ENCODE measurements at regions not wholly inside any gene's neighbourhood (a gene's known extent, or its start where the extent isn't known, plus 50 kb on each side); places are given as distances from the start of the nearest gene placed in this dataset.
A peak's percentile ranks its signal among the peaks of the same experiment; 100 is the strongest.

GRCh38 chr7:46511442-46512215, 590.6 kb upstream of the IGFBP3 start:
- no peaks in the 10 kb centered on the region for H3K27me3 ChIP-seq (ENCODE audit: control insufficient read depth, insufficient read depth, low read length)
- no peak for DNase-seq (ENCODE audit: low read depth)
- TF ChIP-seq, protein P1, sequence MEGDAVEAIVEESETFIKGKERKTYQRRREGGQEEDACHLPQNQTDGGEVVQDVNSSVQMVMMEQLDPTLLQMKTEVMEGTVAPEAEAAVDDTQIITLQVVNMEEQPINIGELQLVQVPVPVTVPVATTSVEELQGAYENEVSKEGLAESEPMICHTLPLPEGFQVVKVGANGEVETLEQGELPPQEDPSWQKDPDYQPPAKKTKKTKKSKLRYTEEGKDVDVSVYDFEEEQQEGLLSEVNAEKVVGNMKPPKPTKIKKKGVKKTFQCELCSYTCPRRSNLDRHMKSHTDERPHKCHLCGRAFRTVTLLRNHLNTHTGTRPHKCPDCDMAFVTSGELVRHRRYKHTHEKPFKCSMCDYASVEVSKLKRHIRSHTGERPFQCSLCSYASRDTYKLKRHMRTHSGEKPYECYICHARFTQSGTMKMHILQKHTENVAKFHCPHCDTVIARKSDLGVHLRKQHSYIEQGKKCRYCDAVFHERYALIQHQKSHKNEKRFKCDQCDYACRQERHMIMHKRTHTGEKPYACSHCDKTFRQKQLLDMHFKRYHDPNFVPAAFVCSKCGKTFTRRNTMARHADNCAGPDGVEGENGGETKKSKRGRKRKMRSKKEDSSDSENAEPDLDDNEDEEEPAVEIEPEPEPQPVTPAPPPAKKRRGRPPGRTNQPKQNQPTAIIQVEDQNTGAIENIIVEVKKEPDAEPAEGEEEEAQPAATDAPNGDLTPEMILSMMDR (IDR thresholded peaks at IDR 0.05; ENCODE audit: insufficient read depth, low read depth, low read length) = no peak
- H3K36me3 ChIP-seq (ENCODE audit: control insufficient read depth, insufficient read depth, low read length) = no peaks in the 10 kb centered on the region
- CTCF ChIA-PET = interaction anchor here (1.6 kb wide), 1 partner anchor 16 kb away, joined by 4 read pairs; no protein-coding TSS in a partner anchor
- no peak overlapping the region for H3K4me3 ChIP-seq (ENCODE audit: low read depth, low read length)
- POLR2A ChIA-PET = no interaction called here

DNA sequence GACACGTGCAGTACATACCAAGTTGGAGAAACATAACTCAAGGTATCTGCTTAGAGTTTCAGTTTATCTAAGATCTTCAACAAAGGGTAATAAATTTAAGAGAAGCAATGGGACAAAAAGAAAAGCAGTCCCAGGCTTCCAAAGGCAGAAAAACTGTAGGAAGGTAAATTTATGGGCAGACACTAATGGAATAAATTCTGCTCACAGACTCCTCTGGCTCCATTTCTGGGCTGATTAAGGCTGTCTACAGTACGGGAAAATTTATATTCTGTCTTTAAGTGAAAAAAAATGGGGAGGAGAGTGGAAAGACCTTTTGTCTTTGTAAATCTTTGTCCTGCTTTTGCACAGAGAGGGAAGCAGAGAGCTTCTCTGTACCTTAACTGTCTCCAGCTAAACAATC, 587.5 kb upstream of the IGFBP3 start:
- no peak for DNase-seq (ENCODE audit: low read depth)
- no peak overlapping the region for H3K4me3 ChIP-seq (ENCODE audit: low read depth, low read length)
- ChIA-PET CTCF (interaction anchor here (0.6 to 0.8 kb wide), 2 partner anchors 39 to 226 kb away, joined by 3 to 4 read pairs; no protein-coding TSS in a partner anchor), POLR2A (no interaction called here)
- TF ChIP-seq, protein P1 (IDR thresholded peaks at IDR 0.05; ENCODE audit: insufficient read depth, low read depth, low read length) = no peak
- H3K36me3 ChIP-seq (ENCODE audit: control insufficient read depth, insufficient read depth, low read length) = no peaks in the 10 kb centered on the region
- no peaks in the 10 kb centered on the region for H3K27me3 ChIP-seq (ENCODE audit: control insufficient read depth, insufficient read depth, low read length)

GRCh38 chr7:46507560-46507959, 586.5 kb upstream of the IGFBP3 start:
- H3K36me3 ChIP-seq (ENCODE audit: control insufficient read depth, insufficient read depth, low read length) = no peaks in the 10 kb centered on the region
- DNase-seq (ENCODE audit: low read depth) = no peak
- TF ChIP-seq, protein P1 (IDR thresholded peaks at IDR 0.05; ENCODE audit: insufficient read depth, low read depth, low read length) = no peak
- ChIA-PET CTCF (no interaction called here), POLR2A (no interaction called here)
- H3K4me3 ChIP-seq (ENCODE audit: low read depth, low read length) = no peak overlapping the region
- no peaks in the 10 kb centered on the region for H3K27me3 ChIP-seq (ENCODE audit: control insufficient read depth, insufficient read depth, low read length)

DNA sequence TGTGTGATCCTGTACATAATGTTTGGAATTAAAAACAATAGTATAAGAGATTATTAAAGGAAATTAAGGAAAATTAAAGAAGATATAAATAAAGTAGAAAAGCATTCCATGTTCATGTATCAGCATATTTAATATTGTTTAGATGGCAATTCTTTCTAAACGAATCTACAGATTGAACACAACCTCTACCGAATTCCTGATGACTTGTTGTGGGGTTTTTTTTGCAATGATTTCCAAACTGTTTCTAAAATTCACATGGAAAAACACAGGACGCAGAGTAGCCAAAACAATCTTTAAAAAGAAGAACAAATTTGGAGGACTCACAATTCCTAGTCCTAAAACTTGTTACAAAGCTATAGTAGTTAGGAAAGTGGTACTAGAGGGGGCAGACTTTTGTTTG, 573.4 kb upstream of the IGFBP3 start:
- TF ChIP-seq, protein P1 (IDR thresholded peaks at IDR 0.05; ENCODE audit: insufficient read depth, low read depth, low read length) = no peak
- ChIA-PET CTCF (no interaction called here), POLR2A (no interaction called here)
- no peaks in the 10 kb centered on the region for H3K36me3 ChIP-seq (ENCODE audit: control insufficient read depth, insufficient read depth, low read length)
- no peaks in the 10 kb centered on the region for H3K27me3 ChIP-seq (ENCODE audit: control insufficient read depth, insufficient read depth, low read length)
- DNase-seq (ENCODE audit: low read depth) = no peak
- no peak overlapping the region for H3K4me3 ChIP-seq (ENCODE audit: low read depth, low read length)

GRCh38 chr7:46494028-46494427, 573.0 kb upstream of the IGFBP3 start:
- TF ChIP-seq, protein P1 (IDR thresholded peaks at IDR 0.05; ENCODE audit: insufficient read depth, low read depth, low read length) = no peak
- CTCF ChIA-PET = no interaction called here
- Histone ChIP-seq H3K4me3 (ENCODE audit: low read depth, low read length) (no peak overlapping the region), H3K36me3 (ENCODE audit: control insufficient read depth, insufficient read depth, low read length) (no peaks in the 10 kb centered on the region), H3K27me3 (ENCODE audit: control insufficient read depth, insufficient read depth, low read length) (no peaks in the 10 kb centered on the region)
- DNase-seq (ENCODE audit: low read depth) = peak; percentile 45
- POLR2A ChIA-PET = no interaction called here
